Stomach smooth muscle (tissue), 2 donors: ENCODE measurements at regions not wholly inside any gene's neighbourhood (a gene's known extent, or its start where the extent isn't known, plus 50 kb on each side); places are given as distances from the start of the nearest gene placed in this dataset.

Experiments
- H3K27ac ChIP-seq: one replicate; pipeline ENCODE4 v1.7.0; 2013; ENCODE audit warnings: mild to moderate bottlenecking, low read length, inconsistent platforms
- H3K27me3 ChIP-seq, 2 donors: one replicate each; pipeline ENCODE4 v1.7.0; 2013; ENCODE audit warnings: low read length in 2 of 2; ENCODE audit not compliant: insufficient read depth in 2 of 2, control insufficient read depth in 1 of 2
- H3K36me3 ChIP-seq, 2 donors: one replicate each; pipeline ENCODE4 v1.7.0; 2013; ENCODE audit warnings: low read length in 2 of 2; ENCODE audit not compliant: control insufficient read depth in 2 of 2, insufficient read depth in 2 of 2
- H3K4me1 ChIP-seq: one replicate; pipeline ENCODE4 v1.7.0; 2013; ENCODE audit warnings: low read length; ENCODE audit not compliant: control insufficient read depth, insufficient read depth
- H3K4me3 ChIP-seq, 2 donors: one replicate each; pipeline ENCODE4 v1.7.0; 2013; ENCODE audit warnings: low read length in 2 of 2
- H3K9ac ChIP-seq, 2 donors: one replicate each; pipeline ENCODE4 v1.7.0; 2013; ENCODE audit warnings: low read length in 2 of 2, mild to moderate bottlenecking in 1 of 2
- H3K9me3 ChIP-seq, 2 donors: one replicate each; pipeline ENCODE4 v1.7.0; 2013; ENCODE audit warnings: low read length in 2 of 2; ENCODE audit not compliant: control insufficient read depth in 2 of 2
- donor health status: healthy.
- donor health status: Pancreatic carcinoma.

GRCh38 chr4:188680004-188680666 lies 540.9 kb downstream of the TRIML1 start:
- no peak overlapping the region for H3K4me3 ChIP-seq
- H3K36me3 ChIP-seq, result no peaks in the 10 kb centered on the region
- H3K9ac ChIP-seq, result no peak overlapping the region
- H3K27me3 ChIP-seq, result no peaks in the 10 kb centered on the region
- no peak overlapping the region for H3K27ac ChIP-seq
- H3K9me3 ChIP-seq, result no peaks in the 10 kb centered on the region
- no peaks in the 10 kb centered on the region for H3K4me1 ChIP-seq

- Histone ChIP-seq H3K27me3 (no peaks in the 10 kb centered on the region), H3K27ac (no peak overlapping the region), H3K36me3 (no peaks in the 10 kb centered on the region), H3K9me3 (no peaks in the 10 kb centered on the region), H3K4me1 (no peaks in the 10 kb centered on the region), H3K9ac (no peak overlapping the region), H3K4me3 (no peak overlapping the region)
Measured at GRCh38 chr4:188680667-188681063, 541.4 kb downstream of the TRIML1 start.

DNA sequence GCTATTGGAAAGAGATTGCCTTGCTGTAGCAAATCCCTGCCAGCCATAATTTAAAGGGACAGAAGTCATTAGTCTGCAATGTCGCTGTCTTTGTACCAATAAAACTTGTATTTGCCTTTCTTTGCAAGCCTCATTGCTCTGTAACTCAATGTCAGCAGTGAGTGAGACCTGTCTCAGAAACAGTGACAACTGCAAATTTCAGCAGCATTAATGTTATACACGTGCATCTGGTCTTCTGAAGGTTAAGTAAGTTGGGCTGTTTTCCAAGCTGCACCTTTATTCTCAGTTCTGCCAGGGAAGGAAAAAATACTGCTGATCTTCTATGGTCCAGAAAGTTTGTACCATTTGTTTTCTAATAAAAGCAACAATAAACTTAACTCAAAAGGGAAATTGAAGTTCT lies 543.1 kb downstream of the TRIML1 start:
- Histone ChIP-seq H3K27me3 (no peaks in the 10 kb centered on the region), H3K4me3 (no peak overlapping the region), H3K9me3 (no peaks in the 10 kb centered on the region), H3K27ac (no peak overlapping the region), H3K9ac (no peak overlapping the region), H3K36me3 (no peaks in the 10 kb centered on the region), H3K4me1 (no peaks in the 10 kb centered on the region)

- no peaks in the 10 kb centered on the region for H3K9me3 ChIP-seq
Measured at GRCh38 chr4:188683571-188683970, 544.3 kb downstream of the TRIML1 start.

DNA sequence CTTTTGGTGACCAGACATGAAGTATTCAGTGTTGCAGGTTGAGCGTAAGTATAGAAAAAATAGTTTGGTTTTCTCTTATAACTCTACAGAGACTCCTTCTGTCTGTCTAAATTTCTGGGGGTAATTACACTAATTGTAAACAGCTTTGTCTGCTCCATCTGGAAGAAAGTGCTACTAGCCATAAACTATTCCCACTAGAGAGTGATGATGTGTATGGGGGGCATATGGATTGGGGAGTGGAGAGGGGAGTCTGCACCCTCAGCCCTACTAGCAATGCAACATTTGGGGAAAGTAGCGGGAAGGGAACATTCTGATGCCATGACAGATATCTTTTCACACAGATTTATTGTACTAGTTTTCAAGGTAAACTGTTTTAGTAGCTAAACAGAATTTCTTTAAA lies 549.7 kb downstream of the TRIML1 start:
- Histone ChIP-seq H3K9me3 (no peaks in the 10 kb centered on the region), H3K27me3 (no peaks in the 10 kb centered on the region), H3K4me1 (no peaks in the 10 kb centered on the region), H3K27ac (no peak overlapping the region), H3K4me3 (no peak overlapping the region), H3K9ac (no peak overlapping the region), H3K36me3 (no peaks in the 10 kb centered on the region)

More at GRCh38 chr4:188683571-188683970, 544.3 kb downstream of the TRIML1 start:
- Histone ChIP-seq H3K4me1 (no peaks in the 10 kb centered on the region), H3K27ac (no peak overlapping the region), H3K27me3 (no peaks in the 10 kb centered on the region), H3K9ac (no peak overlapping the region), H3K36me3 (no peaks in the 10 kb centered on the region), H3K4me3 (no peak overlapping the region)

DNA sequence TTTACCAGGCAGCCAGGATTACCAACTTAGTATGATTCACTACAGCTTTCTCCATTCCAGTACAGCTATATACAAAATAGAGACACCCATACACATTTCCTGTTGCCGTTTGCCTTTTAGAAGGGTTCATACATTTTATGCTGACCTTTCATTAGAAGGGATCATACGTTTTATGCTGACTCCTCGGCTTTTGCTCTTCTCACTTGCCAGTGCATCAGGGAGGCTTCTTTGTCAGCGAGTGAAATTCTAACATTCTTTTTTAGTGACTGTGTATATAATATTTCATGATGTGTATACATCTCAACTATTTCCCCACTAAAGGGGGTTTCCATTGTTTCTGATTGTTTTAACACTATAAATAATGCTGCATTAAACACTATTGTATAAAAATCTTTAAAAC lies 552.6 kb downstream of the TRIML1 start:
- Histone ChIP-seq H3K27ac (no peak overlapping the region), H3K4me1 (no peaks in the 10 kb centered on the region), H3K4me3 (no peak overlapping the region), H3K36me3 (no peaks in the 10 kb centered on the region), H3K9me3 (no peaks in the 10 kb centered on the region), H3K27me3 (no peaks in the 10 kb centered on the region), H3K9ac (no peak overlapping the region)

DNA sequence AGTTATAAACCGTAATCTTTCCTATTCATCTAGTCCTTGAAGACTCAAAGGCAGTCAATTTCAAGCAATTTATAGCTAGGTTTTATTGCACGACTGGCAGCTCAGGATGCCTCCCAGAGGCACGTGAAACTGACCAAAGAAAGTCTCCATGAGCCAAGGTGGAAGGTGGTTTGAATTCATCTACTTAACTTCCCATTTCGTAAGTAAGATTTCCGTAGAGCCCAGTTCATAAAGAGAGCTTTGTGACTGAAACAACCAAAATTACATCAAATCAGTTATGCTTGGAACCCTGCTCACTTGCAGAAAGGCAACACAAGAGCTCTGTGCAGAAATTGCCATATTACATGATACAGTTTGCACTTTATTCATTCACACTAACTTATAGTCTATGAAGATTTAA lies 556.0 kb downstream of the TRIML1 start:
- H3K27ac ChIP-seq, result no peak overlapping the region
- H3K9me3 ChIP-seq, result no peaks in the 10 kb centered on the region
- no peaks in the 10 kb centered on the region for H3K36me3 ChIP-seq
- H3K27me3 ChIP-seq, result no peaks in the 10 kb centered on the region
- H3K9ac ChIP-seq, result no peak overlapping the region
- H3K4me1 ChIP-seq, result no peaks in the 10 kb centered on the region
- H3K4me3 ChIP-seq, result no peak overlapping the region

- no peaks in the 10 kb centered on the region for H3K36me3 ChIP-seq
- no peak overlapping the region for H3K27ac ChIP-seq
- H3K4me3 ChIP-seq, result no peak overlapping the region
- H3K27me3 ChIP-seq, result no peaks in the 10 kb centered on the region
- no peaks in the 10 kb centered on the region for H3K9me3 ChIP-seq
- no peak overlapping the region for H3K9ac ChIP-seq
- no peaks in the 10 kb centered on the region for H3K4me1 ChIP-seq
Measured at GRCh38 chr4:188697243-188697642, 558.0 kb downstream of the TRIML1 start.

DNA sequence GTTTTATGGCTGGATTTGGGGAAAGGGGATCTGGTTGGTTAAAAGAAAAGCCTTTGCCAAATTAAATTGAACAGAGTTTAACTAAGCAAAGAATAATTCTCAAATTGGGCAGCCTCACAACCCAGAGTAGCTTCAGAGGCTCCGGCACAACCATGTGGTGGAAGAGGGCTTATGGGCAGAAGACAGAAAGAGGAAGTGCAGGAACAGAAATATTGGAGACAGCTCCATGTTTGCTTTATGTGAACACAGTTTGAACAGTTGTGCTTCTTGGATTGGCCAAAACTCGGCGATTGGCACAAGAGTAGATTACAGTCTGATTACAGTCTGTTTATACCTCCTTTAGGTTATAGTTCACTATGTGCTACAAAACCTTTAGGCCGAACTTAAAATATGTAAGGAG lies 562.7 kb downstream of the TRIML1 start:
- Histone ChIP-seq H3K9ac (no peak overlapping the region), H3K4me3 (no peak overlapping the region), H3K27me3 (no peaks in the 10 kb centered on the region)

DNA sequence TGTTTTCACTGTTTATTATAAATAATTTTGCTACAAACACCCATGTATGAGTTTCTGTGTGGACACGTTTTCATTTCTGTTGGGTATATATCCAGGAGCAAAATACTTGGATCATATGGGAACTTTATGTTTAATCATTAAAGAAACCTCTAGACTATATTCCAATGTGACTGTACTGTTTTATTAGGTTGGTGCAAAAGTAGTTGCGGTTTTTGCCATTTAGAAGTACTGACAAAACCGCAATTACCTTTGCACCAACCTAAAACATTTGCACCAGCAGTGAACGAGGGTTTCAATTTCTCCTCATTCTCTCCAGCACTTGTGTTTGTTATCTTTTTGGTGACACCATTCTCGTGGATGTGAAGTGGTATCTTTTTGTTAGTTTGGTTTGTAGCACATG lies 565.0 kb downstream of the TRIML1 start:
- no peak overlapping the region for H3K27ac ChIP-seq
- H3K4me3 ChIP-seq, result no peak overlapping the region
- no peaks in the 10 kb centered on the region for H3K4me1 ChIP-seq
- no peaks in the 10 kb centered on the region for H3K9me3 ChIP-seq
- no peak overlapping the region for H3K9ac ChIP-seq
- no peaks in the 10 kb centered on the region for H3K27me3 ChIP-seq
- no peaks in the 10 kb centered on the region for H3K36me3 ChIP-seq

More for the DNA sequence above, 562.7 kb downstream of the TRIML1 start:
- Histone ChIP-seq H3K36me3 (no peaks in the 10 kb centered on the region), H3K4me1 (no peaks in the 10 kb centered on the region), H3K27ac (no peak overlapping the region), H3K9me3 (no peaks in the 10 kb centered on the region)

DNA sequence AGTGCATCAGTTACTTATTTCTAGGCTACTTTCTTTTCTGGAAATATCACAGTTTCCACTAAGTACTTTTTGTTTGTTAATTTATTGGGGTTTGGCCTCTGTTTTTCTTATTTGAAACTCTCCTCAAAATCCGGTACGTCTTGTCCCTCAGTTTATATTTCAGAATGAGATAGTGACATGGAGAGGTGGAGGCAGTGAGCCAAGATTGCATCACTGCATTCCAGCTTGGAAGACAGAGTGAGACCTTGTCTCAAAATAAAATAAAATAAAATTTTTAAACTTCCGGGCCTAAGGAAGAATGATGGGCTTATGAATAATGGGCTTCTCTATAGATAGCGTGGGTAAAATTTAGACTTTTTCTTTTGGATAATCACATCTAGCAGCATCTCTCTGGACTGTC lies 567.8 kb downstream of the TRIML1 start:
- Histone ChIP-seq H3K9me3 (no peaks in the 10 kb centered on the region), H3K36me3 (no peaks in the 10 kb centered on the region), H3K4me1 (no peaks in the 10 kb centered on the region), H3K9ac (no peak overlapping the region), H3K27me3 (no peaks in the 10 kb centered on the region), H3K27ac (no peak overlapping the region), H3K4me3 (no peak overlapping the region)
